ENCODE measurements at regions not wholly inside any gene's neighbourhood (a gene's known extent, or its start where the extent isn't known, plus 50 kb on each side); places are given as distances from the start of the nearest gene placed in this dataset.

DNA sequence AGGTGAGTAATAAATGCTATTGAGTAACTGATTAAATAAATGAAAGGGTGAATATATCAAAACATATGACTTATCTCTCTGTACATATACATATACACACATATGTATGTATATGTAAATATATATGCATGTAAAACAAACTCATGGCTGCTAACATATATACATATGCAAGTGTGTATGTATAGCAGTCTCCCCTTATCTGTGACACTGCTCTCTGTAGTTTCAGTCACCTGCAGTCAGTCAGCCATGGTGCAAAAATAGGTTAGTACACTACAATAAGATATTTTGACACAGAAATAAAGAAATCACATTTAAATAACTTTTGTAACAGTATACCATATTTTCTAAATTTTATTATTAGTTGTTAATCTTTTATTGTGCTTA is 467.4 kb downstream of the EPHA5 start:
- Histone ChIP-seq H3K4me1 (no peaks in the 10 kb centered on the region), H3K27me3 (ENCODE audit: low read depth) (no peaks in the 10 kb centered on the region), H3K4me3 (no peak overlapping the region), H3K27ac (no peak overlapping the region), H3K36me3 (no peaks in the 10 kb centered on the region), H3K9me3 (no peaks in the 10 kb centered on the region)
- ATAC-seq = no peak
- intact Hi-C loops (cut with DNase I) = no loop called here
- TF ChIP-seq, protein P1, sequence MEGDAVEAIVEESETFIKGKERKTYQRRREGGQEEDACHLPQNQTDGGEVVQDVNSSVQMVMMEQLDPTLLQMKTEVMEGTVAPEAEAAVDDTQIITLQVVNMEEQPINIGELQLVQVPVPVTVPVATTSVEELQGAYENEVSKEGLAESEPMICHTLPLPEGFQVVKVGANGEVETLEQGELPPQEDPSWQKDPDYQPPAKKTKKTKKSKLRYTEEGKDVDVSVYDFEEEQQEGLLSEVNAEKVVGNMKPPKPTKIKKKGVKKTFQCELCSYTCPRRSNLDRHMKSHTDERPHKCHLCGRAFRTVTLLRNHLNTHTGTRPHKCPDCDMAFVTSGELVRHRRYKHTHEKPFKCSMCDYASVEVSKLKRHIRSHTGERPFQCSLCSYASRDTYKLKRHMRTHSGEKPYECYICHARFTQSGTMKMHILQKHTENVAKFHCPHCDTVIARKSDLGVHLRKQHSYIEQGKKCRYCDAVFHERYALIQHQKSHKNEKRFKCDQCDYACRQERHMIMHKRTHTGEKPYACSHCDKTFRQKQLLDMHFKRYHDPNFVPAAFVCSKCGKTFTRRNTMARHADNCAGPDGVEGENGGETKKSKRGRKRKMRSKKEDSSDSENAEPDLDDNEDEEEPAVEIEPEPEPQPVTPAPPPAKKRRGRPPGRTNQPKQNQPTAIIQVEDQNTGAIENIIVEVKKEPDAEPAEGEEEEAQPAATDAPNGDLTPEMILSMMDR (IDR thresholded peaks at IDR 0.05) = no peak
- no peak for DNase-seq

DNA sequence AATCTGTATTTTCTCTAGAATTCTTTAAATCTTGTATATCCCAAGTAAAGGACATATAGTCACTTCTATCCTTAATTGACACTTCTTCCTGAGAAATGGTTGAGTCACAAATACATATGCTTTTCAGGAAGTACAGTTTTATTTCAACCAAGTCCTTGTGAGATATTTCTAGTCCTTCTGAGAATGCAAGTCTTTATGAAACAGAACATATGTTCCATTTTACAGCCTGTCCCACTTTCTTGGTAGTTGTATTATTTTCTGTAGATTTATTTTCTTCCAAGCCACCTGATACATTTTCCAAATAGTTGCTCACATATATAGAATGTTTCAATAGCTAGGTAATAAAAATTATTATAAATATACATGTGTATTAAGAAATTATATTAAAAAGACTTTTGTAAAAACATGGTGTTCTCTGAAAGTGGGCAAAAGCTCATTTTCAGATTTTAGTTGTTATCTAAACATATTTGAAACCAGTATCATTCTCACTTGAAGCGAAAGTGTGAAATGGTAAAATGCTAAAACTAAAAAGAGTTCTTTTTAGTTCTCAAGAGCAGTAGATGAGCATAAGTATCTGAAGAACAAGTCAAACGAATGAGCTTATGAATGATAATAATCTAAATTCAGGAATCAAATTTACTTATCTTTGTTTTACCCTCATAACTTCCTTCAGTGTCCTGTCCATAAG is 468.0 kb downstream of the EPHA5 start:
- intact Hi-C loops (cut with DNase I) = no loop called here

DNA sequence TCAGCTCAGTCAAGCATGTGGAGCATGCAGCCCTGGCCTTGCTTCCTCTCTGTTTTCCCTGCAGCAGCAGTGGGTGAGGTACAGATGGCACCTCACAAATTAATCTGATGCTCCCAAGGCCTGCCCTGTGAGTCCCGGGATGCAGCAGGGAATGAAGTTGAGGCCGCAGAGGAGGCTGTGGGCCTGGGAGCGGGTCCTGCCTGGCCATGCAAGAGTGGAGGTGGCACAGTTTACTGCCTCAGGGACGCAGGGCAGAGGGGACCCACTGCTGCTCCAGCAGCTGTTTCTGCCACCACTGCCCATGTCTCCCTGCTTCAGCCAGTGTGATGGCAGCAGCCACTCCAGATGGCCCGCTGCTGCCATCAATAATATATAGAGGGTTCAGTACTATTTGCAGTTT is 474.6 kb downstream of the EPHA5 start:
- H3K4me1 ChIP-seq = no peaks in the 10 kb centered on the region
- no peak for ATAC-seq
- H3K27ac ChIP-seq = no peak overlapping the region

More for the DNA sequence above, 468.0 kb downstream of the EPHA5 start:
- ATAC-seq (no peak), DNase-seq (no peak)
- Histone ChIP-seq H3K9me3 (no peaks in the 10 kb centered on the region), H3K36me3 (no peaks in the 10 kb centered on the region), H3K27me3 (ENCODE audit: low read depth) (no peaks in the 10 kb centered on the region), H3K4me1 (no peaks in the 10 kb centered on the region), H3K4me3 (no peak overlapping the region), H3K27ac (no peak overlapping the region)
- TF ChIP-seq, protein P1 (IDR thresholded peaks at IDR 0.05) = no peak

DNA sequence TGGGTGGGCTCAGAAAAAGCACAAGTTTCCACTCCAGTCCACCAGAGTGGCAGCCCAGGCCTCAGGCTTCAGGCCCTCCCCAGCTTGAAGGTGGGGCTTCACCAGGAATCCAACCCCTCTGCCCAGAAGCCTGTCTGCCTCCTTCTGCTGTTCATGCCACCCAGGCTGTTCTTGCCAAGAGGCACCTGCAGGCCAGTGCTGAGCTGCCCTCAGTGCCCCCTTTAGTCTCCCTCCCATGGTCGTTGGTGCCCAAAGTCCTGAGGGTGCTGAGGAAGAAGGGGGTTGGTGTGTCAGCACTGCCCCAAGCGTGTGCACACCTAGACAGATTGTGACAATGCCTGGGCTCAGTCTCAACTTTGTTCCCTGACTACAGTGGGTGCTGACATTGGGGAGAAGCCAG is 475.3 kb downstream of the EPHA5 start:
- DNase-seq = no peak
- H3K36me3 ChIP-seq = no peaks in the 10 kb centered on the region
- no peaks in the 10 kb centered on the region for H3K9me3 ChIP-seq
- H3K4me3 ChIP-seq = no peak overlapping the region
- H3K4me1 ChIP-seq = no peaks in the 10 kb centered on the region
- no peak overlapping the region for H3K27ac ChIP-seq
- peak in 1 of 2 donors; percentile 55 for ATAC-seq
- intact Hi-C loops (cut with DNase I) = no loop called here
- no peaks in the 10 kb centered on the region for H3K27me3 ChIP-seq (ENCODE audit: low read depth)
- TF ChIP-seq, protein P1 (IDR thresholded peaks at IDR 0.05) = no peak

More for the DNA sequence above, 474.6 kb downstream of the EPHA5 start:
- DNase-seq = no peak
- intact Hi-C loops (cut with DNase I) = no loop called here
- Histone ChIP-seq H3K36me3 (no peaks in the 10 kb centered on the region), H3K9me3 (no peaks in the 10 kb centered on the region), H3K27me3 (ENCODE audit: low read depth) (no peaks in the 10 kb centered on the region), H3K4me3 (no peak overlapping the region)
- TF ChIP-seq, protein P1 (IDR thresholded peaks at IDR 0.05) = no peak

GRCh38 chr4:65193985-65194384 is 476.3 kb downstream of the EPHA5 start:
- peak in 1 of 2 donors; percentile 27 for ATAC-seq
- H3K9me3 ChIP-seq = no peaks in the 10 kb centered on the region
- no peak overlapping the region for H3K27ac ChIP-seq
- no peaks in the 10 kb centered on the region for H3K4me1 ChIP-seq
- intact Hi-C loops (cut with DNase I) = no loop called here
- no peaks in the 10 kb centered on the region for H3K36me3 ChIP-seq
- no peak for DNase-seq
- TF ChIP-seq, protein P1 (IDR thresholded peaks at IDR 0.05) = no peak
- H3K27me3 ChIP-seq (ENCODE audit: low read depth) = no peaks in the 10 kb centered on the region
- no peak overlapping the region for H3K4me3 ChIP-seq

Data from lower lobe of right lung (tissue), 2 donors.